Smooth muscle cell (in vitro differentiated cells): ENCODE measurements at regions not wholly inside any gene's neighbourhood (a gene's known extent, or its start where the extent isn't known, plus 50 kb on each side); places are given as distances from the start of the nearest gene placed in this dataset.

Experiments
- DNase-seq: peaks from one replicate; lab custom pipeline; 2025; ENCODE audit not compliant: unreplicated experiment; lab: John Stamatoyannopoulos, UW
- H2AFZ ChIP-seq: fragments of 200-600 bp; sonication (generic); 2 replicates; pipeline ENCODE4 v1.6.0; 2016; ENCODE audit warnings: antibody characterized with exemption, low read depth, mild to moderate bottlenecking
- H3F3A ChIP-seq: fragments of 200-600 bp; sonication (generic); 2 replicates; pipeline ENCODE4 v1.6.0; 2017; ENCODE audit warnings: antibody characterized with exemption, low read depth
- H3K27ac ChIP-seq: fragments of 200-600 bp; sonication (generic); 2 replicates; pipeline ENCODE4 v1.5.1; 2016; ENCODE audit warnings: low read depth, mild to moderate bottlenecking
- H3K27me3 ChIP-seq: fragments of 200-600 bp; sonication (generic); 2 replicates; pipeline ENCODE4 v1.6.1; 2016; ENCODE audit warnings: low read depth, mild to moderate bottlenecking
- H3K36me3 ChIP-seq: fragments of 200-600 bp; sonication (generic); 2 replicates; pipeline ENCODE4 v1.5.1; 2016; ENCODE audit warnings: low read depth
- H3K4me1 ChIP-seq: fragments of 200-600 bp; sonication (generic); 2 replicates; pipeline ENCODE4 v1.5.1; 2016; ENCODE audit warnings: low read depth
- H3K4me2 ChIP-seq: fragments of 200-600 bp; sonication (generic); 2 replicates; pipeline ENCODE4 v1.6.0; 2016; ENCODE audit warnings: mild to moderate bottlenecking
- H3K4me3 ChIP-seq: fragments of 200-600 bp; sonication (generic); 2 replicates; pipeline ENCODE4 v1.5.1; 2016; ENCODE audit warnings: mild to moderate bottlenecking
- H3K79me2 ChIP-seq: fragments of 200-600 bp; sonication (generic); 2 replicates; pipeline ENCODE4 v1.6.0; 2016; ENCODE audit warnings: low read depth, mild to moderate bottlenecking
- H3K9ac ChIP-seq: fragments of 200-600 bp; sonication (generic); 2 replicates; pipeline ENCODE4 v1.6.0; 2016; ENCODE audit warnings: low read depth
- H3K9me3 ChIP-seq: fragments of 200-600 bp; sonication (generic); replicated peaks from 2 replicates; pipeline ENCODE4 v1.5.1; 2016; ENCODE audit warnings: low read depth
- H4K20me1 ChIP-seq: fragments of 200-600 bp; sonication (generic); 2 replicates; pipeline ENCODE4 v1.6.0; 2016; ENCODE audit warnings: low read depth
- WGBS: methylation state at CpG from one replicate; pipeline ENCODE4 v1.1.7; 2016; ENCODE audit warnings: low lambda C conversion rate; 5-methylcytosine and 5-hydroxymethylcytosine counted together
- TF ChIP-seq, protein P1 (sequence below): fragments of 200-600 bp; sonication (generic); IDR thresholded peaks from 2 replicates; pipeline ENCODE4 v1.5.1; 2017; ENCODE audit warnings: borderline replicate concordance, mild to moderate bottlenecking, antibody characterized with exemption; ENCODE audit not compliant: insufficient read depth, poor library complexity, severe bottlenecking

- H3K79me2 ChIP-seq: no peaks in the 10 kb centered on the region
- no peaks in the 10 kb centered on the region for H3K9me3 ChIP-seq
- no peaks in the 10 kb centered on the region for H3K36me3 ChIP-seq
- no peak overlapping the region for H2AFZ ChIP-seq
- H3K27me3 ChIP-seq: no peaks in the 10 kb centered on the region
- H3K9ac ChIP-seq: no peak overlapping the region
- no peaks in the 10 kb centered on the region for H4K20me1 ChIP-seq
- TF ChIP-seq, protein P1, sequence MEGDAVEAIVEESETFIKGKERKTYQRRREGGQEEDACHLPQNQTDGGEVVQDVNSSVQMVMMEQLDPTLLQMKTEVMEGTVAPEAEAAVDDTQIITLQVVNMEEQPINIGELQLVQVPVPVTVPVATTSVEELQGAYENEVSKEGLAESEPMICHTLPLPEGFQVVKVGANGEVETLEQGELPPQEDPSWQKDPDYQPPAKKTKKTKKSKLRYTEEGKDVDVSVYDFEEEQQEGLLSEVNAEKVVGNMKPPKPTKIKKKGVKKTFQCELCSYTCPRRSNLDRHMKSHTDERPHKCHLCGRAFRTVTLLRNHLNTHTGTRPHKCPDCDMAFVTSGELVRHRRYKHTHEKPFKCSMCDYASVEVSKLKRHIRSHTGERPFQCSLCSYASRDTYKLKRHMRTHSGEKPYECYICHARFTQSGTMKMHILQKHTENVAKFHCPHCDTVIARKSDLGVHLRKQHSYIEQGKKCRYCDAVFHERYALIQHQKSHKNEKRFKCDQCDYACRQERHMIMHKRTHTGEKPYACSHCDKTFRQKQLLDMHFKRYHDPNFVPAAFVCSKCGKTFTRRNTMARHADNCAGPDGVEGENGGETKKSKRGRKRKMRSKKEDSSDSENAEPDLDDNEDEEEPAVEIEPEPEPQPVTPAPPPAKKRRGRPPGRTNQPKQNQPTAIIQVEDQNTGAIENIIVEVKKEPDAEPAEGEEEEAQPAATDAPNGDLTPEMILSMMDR: no peak
- H3K27ac ChIP-seq: no peak overlapping the region
- no peak overlapping the region for H3K4me2 ChIP-seq
- no peak for DNase-seq
- H3K4me3 ChIP-seq: no peak overlapping the region
- no peaks in the 10 kb centered on the region for H3F3A ChIP-seq
- 58% methylated on average over 5 of the region's 5 CpGs for WGBS
- H3K4me1 ChIP-seq: peaks cover 3% of the 10 kb centered on the region
Measured at GRCh38 chr5:101838435-101838834, 457.6 kb downstream of the SLCO4C1 start.

- Histone ChIP-seq H3F3A (no peaks in the 10 kb centered on the region), H3K9ac (no peak overlapping the region), H3K4me1 (no peaks in the 10 kb centered on the region), H2AFZ (no peak overlapping the region), H3K9me3 (no peaks in the 10 kb centered on the region), H3K79me2 (no peaks in the 10 kb centered on the region), H4K20me1 (no peaks in the 10 kb centered on the region), H3K4me3 (no peak overlapping the region), H3K27me3 (no peaks in the 10 kb centered on the region), H3K36me3 (no peaks in the 10 kb centered on the region), H3K4me2 (no peak overlapping the region), H3K27ac (no peak overlapping the region)
- WGBS: 72% methylated on average over 4 of the region's 4 CpGs
- no peak for DNase-seq
- TF ChIP-seq, protein P1: no peak
Measured at GRCh38 chr5:101829255-101829654, 466.8 kb downstream of the SLCO4C1 start.

GRCh38 chr5:101811466-101811865, 484.6 kb downstream of the SLCO4C1 start:
- no peak for DNase-seq
- Histone ChIP-seq H3K4me1 (no peaks in the 10 kb centered on the region), H3K9me3 (no peaks in the 10 kb centered on the region), H4K20me1 (no peaks in the 10 kb centered on the region), H3F3A (no peaks in the 10 kb centered on the region), H3K79me2 (no peaks in the 10 kb centered on the region), H2AFZ (no peak overlapping the region), H3K9ac (no peak overlapping the region), H3K4me2 (no peak overlapping the region), H3K36me3 (no peaks in the 10 kb centered on the region), H3K4me3 (no peak overlapping the region), H3K27me3 (no peaks in the 10 kb centered on the region), H3K27ac (no peak overlapping the region)
- TF ChIP-seq, protein P1: no peak

GRCh38 chr5:101806410-101806809, 489.7 kb downstream of the SLCO4C1 start:
- Histone ChIP-seq H3K27ac (no peak overlapping the region), H4K20me1 (no peaks in the 10 kb centered on the region), H3K4me3 (no peak overlapping the region), H3K9ac (no peak overlapping the region), H3K27me3 (no peaks in the 10 kb centered on the region), H3K79me2 (no peaks in the 10 kb centered on the region), H3K4me2 (no peak overlapping the region), H3K4me1 (no peaks in the 10 kb centered on the region), H3K36me3 (no peaks in the 10 kb centered on the region), H3K9me3 (no peaks in the 10 kb centered on the region), H3F3A (no peaks in the 10 kb centered on the region), H2AFZ (no peak overlapping the region)
- WGBS: 66% methylated on average over 2 of the region's 2 CpGs
- no peak for DNase-seq
- TF ChIP-seq, protein P1: no peak
